ENCODE measurements at regions not wholly inside any gene's neighbourhood (a gene's known extent, or its start where the extent isn't known, plus 50 kb on each side); places are given as distances from the start of the nearest gene placed in this dataset.

- TF ChIP-seq ZNF512 (CRISPR knock-in tag; IDR thresholded peaks at IDR 0.05; ENCODE audit: borderline replicate concordance) (no peak), CBFB (CRISPR knock-in tag; IDR thresholded peaks at IDR 0.05; ENCODE audit: low read depth) (no peak), JUN (CRISPR knock-in tag; IDR thresholded peaks at IDR 0.05) (no peak), CTCF (IDR thresholded peaks at IDR 0.05) (no peak), AFF4 (CRISPR knock-in tag; IDR thresholded peaks at IDR 0.05; ENCODE audit: borderline replicate concordance) (no peak), ZNF281 (CRISPR knock-in tag; IDR thresholded peaks at IDR 0.05) (no peak)
Observed at GRCh38 chr15:45829336-45830153, 194.7 kb downstream of the SQOR start.

Data from WTC11 (cell line).